ENCODE measurements at regions not wholly inside any gene's neighbourhood (a gene's known extent, or its start where the extent isn't known, plus 50 kb on each side); places are given as distances from the start of the nearest gene placed in this dataset.

- TF ChIP-seq, protein P1, sequence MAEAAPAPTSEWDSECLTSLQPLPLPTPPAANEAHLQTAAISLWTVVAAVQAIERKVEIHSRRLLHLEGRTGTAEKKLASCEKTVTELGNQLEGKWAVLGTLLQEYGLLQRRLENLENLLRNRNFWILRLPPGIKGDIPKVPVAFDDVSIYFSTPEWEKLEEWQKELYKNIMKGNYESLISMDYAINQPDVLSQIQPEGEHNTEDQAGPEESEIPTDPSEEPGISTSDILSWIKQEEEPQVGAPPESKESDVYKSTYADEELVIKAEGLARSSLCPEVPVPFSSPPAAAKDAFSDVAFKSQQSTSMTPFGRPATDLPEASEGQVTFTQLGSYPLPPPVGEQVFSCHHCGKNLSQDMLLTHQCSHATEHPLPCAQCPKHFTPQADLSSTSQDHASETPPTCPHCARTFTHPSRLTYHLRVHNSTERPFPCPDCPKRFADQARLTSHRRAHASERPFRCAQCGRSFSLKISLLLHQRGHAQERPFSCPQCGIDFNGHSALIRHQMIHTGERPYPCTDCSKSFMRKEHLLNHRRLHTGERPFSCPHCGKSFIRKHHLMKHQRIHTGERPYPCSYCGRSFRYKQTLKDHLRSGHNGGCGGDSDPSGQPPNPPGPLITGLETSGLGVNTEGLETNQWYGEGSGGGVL (tag by site-specific recombination; IDR thresholded peaks at IDR 0.05), result no peak
- TF ChIP-seq WT1 (tag by site-specific recombination; IDR thresholded peaks at IDR 0.05), result peak; percentile 80; the same call in 1 of the 2 replicates
- TF ChIP-seq KLF7 (tag by site-specific recombination; IDR thresholded peaks at IDR 0.05; ENCODE audit: borderline replicate concordance), result no peak
- no peak for TF ChIP-seq ZNF155 (tag by site-specific recombination; IDR thresholded peaks at IDR 0.05)
- TF ChIP-seq ZNF530 (tag by site-specific recombination; IDR thresholded peaks at IDR 0.05; ENCODE audit: low read depth), result no peak
- TF ChIP-seq ZNF16 (tag by site-specific recombination; IDR thresholded peaks at IDR 0.05; ENCODE audit: low read depth), result no peak
- no peak for TF ChIP-seq MEIS1 (CRISPR knock-in tag; IDR thresholded peaks at IDR 0.05; ENCODE audit: borderline replicate concordance)
- TF ChIP-seq ZXDB (tag by site-specific recombination; IDR thresholded peaks at IDR 0.05), result peak; percentile 82
- TF ChIP-seq ZNF555 (tag by site-specific recombination; conservative IDR thresholded peaks at IDR 0.05), result no peak
- TF ChIP-seq, protein P2, sequence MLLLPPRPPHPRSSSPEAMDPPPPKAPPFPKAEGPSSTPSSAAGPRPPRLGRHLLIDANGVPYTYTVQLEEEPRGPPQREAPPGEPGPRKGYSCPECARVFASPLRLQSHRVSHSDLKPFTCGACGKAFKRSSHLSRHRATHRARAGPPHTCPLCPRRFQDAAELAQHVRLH (tag by site-specific recombination; IDR thresholded peaks at IDR 0.05), result no peak
- peak; percentile 95 for TF ChIP-seq PRDM6 (tag by site-specific recombination; IDR thresholded peaks at IDR 0.05)
- TF ChIP-seq YY1 (tag by site-specific recombination; IDR thresholded peaks at IDR 0.05), result peak; percentile 51; the same call in 1 of the 2 replicates
- peak; percentile 28; the same call in 1 of the 2 replicates for TF ChIP-seq ZBTB20 (tag by site-specific recombination; IDR thresholded peaks at IDR 0.05)
- TF ChIP-seq ZNF629 (tag by site-specific recombination; IDR thresholded peaks at IDR 0.05), result peak; percentile 79
- no peak for TF ChIP-seq ZNF302 (tag by site-specific recombination; IDR thresholded peaks at IDR 0.05; ENCODE audit: low read depth)
- TF ChIP-seq ZNF148 (tag by site-specific recombination; IDR thresholded peaks at IDR 0.05; ENCODE audit: borderline replicate concordance), result no peak
- TF ChIP-seq ZNF10 (tag by site-specific recombination; IDR thresholded peaks at IDR 0.05), result peak; percentile 67; the same call in 1 of the 2 replicates
- TF ChIP-seq PRDM1 (tag by site-specific recombination; IDR thresholded peaks at IDR 0.05), result no peak
- TF ChIP-seq ZNF184 (tag by site-specific recombination; IDR thresholded peaks at IDR 0.05), result peak; percentile 81; the same call in 1 of the 2 replicates
- TF ChIP-seq, protein P3, sequence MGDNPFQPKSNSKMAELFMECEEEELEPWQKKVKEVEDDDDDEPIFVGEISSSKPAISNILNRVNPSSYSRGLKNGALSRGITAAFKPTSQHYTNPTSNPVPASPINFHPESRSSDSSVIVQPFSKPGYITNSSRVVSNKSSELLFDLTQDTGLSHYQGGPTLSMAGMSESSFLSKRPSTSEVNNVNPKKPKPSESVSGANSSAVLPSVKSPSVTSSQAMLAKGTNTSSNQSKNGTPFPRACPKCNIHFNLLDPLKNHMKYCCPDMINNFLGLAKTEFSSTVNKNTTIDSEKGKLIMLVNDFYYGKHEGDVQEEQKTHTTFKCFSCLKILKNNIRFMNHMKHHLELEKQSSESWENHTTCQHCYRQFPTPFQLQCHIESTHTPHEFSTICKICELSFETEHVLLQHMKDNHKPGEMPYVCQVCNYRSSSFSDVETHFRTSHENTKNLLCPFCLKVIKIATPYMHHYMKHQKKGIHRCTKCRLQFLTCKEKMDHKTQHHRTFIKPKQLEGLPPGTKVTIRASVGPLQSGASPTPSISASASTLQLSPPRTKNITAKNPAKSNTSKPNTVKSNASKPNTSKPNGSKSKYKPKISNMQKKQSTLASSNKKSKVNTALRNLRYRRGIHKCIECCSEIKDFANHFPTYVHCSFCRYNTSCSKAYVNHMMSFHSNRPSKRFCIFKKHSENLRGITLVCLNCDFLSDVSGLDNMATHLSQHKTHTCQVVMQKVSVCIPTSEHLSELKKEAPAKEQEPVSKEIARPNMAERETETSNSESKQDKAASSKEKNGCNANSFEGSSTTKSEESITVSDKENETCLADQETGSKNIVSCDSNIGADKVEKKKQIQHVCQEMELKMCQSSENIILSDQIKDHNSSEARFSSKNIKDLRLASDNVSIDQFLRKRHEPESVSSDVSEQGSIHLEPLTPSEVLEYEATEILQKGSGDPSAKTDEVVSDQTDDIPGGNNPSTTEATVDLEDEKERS (tag by site-specific recombination; IDR thresholded peaks at IDR 0.05), result no peak
- no peak for TF ChIP-seq ZNF514 (tag by site-specific recombination; IDR thresholded peaks at IDR 0.05)
- TF ChIP-seq ZNF174 (tag by site-specific recombination; IDR thresholded peaks at IDR 0.05), result no peak
- no peak; the same call in 1 of the 2 replicates for TF ChIP-seq GLIS2 (tag by site-specific recombination; IDR thresholded peaks at IDR 0.05)
- peak; percentile 38 for TF ChIP-seq ZNF510 (tag by site-specific recombination; IDR thresholded peaks at IDR 0.05; ENCODE audit: insufficient replicate concordance)
- TF ChIP-seq ZNF292 (tag by site-specific recombination; IDR thresholded peaks at IDR 0.05; ENCODE audit: borderline replicate concordance, low read depth), result no peak
- TF ChIP-seq, protein P4, sequence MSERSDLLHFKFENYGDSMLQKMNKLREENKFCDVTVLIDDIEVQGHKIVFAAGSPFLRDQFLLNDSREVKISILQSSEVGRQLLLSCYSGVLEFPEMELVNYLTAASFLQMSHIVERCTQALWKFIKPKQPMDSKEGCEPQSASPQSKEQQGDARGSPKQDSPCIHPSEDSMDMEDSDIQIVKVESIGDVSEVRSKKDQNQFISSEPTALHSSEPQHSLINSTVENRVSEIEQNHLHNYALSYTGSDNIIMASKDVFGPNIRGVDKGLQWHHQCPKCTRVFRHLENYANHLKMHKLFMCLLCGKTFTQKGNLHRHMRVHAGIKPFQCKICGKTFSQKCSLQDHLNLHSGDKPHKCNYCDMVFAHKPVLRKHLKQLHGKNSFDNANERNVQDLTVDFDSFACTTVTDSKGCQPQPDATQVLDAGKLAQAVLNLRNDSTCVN (tag by site-specific recombination; optimal IDR thresholded peaks at IDR 0.05), result no peak
Observed at GRCh38 chr6:84882768-84883766, 118.7 kb upstream of the TBX18 start (continued).
